GM19372 (cell line): ENCODE measurements at regions not wholly inside any gene's neighbourhood (a gene's known extent, or its start where the extent isn't known, plus 50 kb on each side); places are given as distances from the start of the nearest gene placed in this dataset.
"Not testable (repeated sequence)": the region's sequence is repeated elsewhere in the genome, so short reads cannot be mapped to it uniquely, and the experiment has no call there.

Experiments
- ATAC-seq: cut with Tn5 transposase; IDR thresholded peaks from one replicate; pipeline ENCODE4 v1.9.1; 2021; ENCODE audit warnings: mild to moderate bottlenecking, low read depth, moderate library complexity; ENCODE audit not compliant: unreplicated experiment

DNA sequence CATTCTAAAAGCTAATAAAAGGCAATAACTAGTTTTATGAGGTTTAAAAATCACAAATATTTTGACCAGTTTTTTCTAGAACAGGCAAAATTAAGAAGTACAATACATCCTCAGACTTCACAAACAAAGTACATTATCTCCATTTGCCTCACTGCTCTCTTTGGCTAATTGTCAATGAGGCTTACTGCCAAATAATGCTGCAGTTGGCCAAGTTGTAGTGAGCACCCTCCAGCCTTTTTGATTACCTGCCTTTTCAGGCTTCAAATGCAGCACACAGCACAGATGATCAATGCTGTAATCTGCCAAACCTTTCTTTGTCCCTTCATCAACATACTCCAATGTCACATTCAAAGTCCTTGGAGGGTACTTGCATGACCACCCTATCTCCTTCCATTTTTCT lies 605.2 kb downstream of the KLHL13 start:
- ATAC-seq, result no peak

DNA sequence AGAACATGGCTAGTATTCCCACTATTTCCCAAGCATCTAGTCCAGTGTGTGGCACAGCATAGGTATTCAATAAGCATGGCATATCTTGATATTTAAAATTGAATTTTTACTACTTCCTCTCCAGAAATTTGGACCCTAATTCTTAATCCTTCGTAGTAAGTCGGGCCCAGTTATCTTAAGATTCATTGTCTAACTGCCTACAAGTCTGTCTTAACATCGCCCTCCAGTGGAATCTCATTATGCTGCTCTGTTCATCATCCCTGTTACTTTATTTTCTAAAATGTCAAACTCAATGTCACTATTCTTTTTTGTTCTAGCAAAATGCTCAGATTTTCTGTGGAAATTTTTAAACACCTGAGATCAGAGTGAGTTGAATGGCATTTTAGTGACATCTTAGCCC lies 606.2 kb downstream of the KLHL13 start:
- no peak for ATAC-seq

DNA sequence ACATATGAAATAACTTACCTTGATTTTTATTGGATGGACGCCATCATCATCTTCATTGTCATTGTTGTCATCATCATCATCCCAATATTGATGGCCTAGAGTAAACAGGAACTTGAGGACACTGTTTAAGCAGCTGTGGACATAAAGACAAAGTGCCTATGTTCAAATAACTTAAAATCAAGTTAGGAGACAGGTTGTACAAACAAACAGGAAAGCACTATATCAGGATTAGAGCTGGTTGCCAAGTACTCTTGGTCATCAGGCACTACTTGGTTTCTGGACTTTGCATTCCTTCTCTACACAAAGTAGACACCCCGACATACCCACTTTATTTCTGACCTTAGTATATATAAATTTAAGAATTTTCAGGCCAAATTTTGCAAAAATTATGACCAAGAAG lies 608.6 kb downstream of the KLHL13 start:
- ATAC-seq, result no peak

DNA sequence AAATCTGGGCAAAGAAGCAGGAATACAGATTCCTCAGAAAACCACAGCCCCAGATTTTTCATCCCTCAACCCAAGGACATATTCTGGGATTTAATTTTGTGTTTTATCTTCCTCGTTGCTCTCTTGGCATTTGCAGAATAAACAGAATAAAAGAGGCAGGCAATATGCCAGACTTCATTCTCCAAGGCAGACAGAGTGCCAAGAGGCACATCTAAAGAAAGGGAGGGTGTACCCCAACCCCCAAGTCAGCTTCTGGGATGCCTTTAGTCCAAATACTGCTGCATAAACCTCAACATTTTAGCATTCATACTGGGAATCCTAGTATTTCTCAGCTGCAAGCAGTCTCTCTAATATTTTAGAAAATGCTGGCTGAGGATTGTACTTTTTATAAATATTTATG lies 629.2 kb downstream of the KLHL13 start:
- ATAC-seq, result no peak

DNA sequence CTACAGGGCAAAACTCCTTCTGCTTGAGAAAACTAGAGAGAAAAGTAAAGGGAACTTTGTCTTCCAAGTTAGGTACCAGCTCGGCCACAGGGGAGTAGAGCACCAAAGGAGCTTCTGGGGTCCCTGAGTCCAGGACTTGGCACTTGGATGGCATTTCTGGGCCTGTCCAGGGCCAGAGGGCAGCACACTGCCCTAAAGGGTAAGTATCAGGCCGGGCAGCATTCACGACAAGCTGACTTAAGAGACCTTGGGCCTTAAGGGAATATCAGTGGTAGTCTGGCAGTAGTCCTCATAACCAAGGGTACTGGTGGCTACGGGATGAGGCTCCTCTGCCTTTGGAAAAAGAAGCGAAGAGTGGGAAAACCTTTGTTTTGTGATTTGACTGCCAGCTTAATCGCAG lies 632.7 kb downstream of the KLHL13 start:
- no peak for ATAC-seq

DNA sequence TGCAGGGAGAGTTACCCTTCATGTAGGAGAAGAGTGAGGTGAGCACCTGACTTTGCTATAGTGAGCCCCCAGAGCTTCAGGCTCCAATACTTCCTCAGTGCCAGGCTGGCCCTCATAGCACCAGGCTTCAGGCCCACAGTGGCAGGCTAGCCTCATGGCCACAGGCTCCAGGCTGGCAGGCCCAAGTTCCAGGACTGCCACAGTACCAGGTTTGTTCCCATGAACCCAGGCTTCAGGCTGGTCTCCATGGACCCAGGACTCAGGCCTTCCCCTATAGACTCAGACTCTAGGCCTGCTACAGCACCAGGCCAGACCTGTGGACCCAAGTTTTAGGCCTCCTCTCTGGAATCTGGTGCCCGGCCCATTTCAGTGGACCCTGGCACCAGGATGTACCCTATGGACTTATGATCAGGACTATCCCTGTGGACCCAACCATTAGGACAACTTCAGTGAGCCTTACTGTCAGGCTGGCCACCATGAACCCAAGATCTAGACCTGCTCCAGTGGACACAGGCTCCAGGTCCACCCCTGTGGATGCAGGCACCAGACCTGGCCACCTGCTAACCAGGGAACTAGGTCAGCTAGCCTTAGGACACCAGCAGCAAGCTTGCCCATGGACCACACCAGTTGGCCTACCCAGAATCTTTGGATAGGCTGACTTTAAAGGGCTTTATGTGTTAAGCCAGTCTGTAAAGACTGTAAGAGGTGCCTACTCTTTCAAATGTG lies 658.2 kb downstream of the KLHL13 start:
- no peak for ATAC-seq

DNA sequence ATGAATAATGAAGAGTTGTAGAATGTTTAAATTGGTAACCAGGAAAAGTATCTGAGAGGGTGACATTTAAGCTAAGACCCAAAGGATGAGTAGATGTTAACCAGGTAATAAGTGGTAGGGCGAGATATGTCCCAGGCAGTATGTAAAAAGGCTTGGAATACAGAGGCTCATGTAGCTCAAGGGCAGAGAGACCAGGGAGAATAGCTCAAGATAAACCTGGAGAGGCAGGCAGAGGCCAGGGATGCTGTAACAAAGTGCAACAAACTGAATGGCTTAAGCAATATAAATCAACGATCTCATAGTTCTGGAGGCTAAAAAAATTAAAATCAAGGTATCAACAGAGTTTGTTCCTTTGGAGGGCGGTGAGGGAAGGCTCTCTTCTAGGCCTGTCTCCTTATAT lies 660.8 kb downstream of the KLHL13 start:
- no peak for ATAC-seq

DNA sequence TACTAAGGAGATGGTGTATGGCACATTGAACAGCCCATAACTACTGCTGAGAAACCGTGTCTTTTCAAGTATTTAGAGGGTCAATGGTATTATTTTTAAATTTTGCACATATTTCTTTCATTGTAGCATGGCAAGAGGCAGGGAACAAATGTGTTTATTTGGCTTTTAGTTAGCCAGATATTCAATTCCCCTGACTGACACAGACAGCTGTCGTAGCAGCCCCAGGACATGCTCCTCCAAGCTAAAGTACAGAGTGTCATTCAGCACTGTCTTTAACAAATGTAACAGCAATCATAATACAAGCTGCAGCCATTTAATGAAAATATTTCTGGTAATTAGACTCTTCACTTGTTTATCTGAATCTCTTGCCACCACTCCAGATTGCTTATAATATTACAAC lies 687.1 kb downstream of the KLHL13 start:
- no peak for ATAC-seq

DNA sequence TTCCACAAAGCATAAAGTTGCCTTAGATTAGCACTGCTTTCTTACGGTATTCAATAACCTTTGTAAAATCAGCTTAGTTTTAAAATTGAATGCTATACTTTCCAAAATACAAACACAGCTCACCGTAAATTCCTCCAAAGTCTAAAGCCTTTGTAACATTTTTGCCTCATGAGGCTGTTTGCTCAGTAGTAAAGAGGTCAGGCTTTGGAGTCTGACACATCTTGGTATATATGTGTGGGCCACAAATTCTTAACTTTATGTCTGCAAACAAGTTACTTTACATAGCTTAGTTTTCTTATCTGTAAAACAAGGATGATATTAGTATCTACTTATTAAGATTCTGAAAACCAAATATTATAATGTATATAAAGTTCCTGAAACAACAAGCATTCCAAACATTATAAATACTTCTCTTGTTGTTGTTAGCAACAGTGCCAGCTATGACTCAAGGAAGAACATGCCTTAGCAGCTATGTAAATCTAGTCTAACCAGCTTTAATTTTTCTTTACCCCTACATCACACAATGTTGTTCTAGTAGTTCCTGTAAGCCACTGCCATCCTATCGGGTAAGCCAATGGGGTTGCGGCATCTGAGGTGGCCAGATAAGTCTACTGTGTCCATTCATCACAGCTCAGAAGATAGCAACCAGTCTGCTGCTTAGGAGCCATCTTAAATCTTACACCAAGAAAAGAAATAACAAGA lies 709.0 kb downstream of the KLHL13 start:
- no peak for ATAC-seq

DNA sequence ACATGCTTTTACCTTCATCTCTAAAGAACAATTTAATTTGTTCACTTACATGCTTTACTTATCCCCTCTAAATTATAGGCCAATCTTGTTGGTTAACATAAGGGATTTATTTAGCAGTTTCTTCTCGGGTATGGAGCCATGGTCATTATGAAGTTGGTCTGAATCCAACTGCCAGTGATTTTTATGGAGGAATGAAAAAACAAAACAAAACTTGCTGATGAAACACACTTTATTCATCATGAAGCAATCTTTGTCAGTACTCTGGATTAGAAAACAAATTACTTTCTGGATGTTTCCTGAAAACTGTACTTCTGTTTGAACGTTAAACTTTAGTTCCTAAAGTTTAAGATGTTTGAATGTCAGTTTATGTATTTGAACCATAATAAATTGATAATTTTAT lies 715.8 kb downstream of the KLHL13 start:
- no peak for ATAC-seq

DNA sequence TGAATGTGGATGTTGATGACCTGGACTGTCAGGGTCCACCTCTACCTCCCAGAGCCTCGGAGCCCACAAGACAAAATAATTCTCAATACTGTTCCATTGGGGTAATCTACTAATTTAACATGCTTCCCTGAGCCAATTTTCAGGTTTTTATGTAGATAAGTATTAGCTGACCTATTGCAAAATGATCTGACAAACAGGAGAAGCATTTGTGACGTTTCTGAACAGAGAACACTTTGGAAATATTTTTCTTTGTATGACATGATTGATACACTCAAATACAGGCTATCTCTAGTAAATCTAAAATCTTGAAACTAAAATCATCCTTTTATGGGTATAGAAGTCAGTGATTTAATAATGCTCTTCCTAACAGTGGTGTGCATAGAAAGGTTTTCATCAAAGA lies 716.6 kb downstream of the KLHL13 start:
- no peak for ATAC-seq

DNA sequence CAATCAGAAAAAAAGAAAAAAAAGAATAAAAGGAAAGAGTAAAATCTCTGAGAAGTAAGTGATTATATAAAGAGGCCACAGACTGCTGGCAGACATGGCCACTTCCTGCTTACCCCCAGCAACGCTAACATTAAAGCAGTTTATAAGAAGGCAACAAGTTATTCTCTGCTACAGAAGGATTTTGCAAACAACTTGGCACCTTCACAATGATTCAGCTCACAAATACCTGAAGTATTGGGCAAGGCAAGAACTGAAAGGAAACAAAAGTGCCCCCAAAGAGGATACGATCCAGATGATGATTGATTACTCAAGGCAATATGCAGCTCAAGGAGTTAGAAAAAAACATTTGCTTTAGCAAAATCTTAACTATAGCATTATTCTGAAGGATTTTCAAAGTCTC lies 718.8 kb downstream of the KLHL13 start:
- no peak for ATAC-seq

DNA sequence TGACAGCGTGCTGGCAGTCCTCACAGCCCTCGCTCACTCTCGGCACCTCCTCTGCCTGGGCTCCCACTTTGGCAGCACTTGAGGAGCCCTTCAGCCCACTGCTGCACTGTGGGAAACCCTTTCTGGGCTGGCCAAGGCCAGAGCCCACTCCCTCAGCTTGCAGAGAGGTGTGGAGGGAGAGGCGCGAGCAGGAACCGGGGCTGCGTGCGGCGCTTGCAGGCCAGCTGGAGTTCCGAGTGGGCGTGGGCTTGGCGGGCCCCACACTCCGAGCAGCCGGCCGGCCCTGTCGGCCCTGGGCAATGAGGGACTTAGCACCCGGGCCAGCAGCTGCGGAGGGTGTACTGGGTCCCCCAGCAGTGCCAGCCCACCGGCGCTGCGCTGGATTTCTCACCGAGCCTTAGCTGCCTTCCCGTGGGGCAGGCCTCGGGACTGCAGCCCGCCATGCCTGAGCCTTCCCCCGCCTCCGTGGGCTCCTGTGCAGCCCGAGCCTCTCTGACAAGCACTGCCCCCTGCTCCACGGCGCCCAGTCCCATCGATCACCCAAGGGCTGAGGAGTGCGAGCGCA lies 722.0 kb downstream of the KLHL13 start:
- not testable (repeated sequence) for ATAC-seq

DNA sequence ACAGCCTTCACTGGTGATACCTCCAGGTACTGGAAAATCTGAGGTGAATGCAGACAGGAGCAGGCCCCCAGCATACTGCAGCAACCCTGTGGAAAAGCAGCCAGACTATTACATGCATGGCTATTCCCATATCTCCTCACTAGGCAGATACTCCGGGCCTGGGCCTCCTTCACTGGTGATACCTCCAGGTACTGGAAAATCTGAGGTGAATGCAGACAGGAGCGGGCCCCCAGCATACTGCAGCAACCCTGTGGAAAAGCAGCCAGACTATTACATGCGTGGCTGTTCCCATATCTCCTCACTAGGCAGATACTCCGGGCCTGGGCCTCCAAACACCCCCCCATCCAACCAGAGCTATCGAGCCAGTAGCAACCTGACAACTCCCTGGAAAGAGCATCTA lies 724.2 kb downstream of the KLHL13 start:
- ATAC-seq, result not testable (repeated sequence)

DNA sequence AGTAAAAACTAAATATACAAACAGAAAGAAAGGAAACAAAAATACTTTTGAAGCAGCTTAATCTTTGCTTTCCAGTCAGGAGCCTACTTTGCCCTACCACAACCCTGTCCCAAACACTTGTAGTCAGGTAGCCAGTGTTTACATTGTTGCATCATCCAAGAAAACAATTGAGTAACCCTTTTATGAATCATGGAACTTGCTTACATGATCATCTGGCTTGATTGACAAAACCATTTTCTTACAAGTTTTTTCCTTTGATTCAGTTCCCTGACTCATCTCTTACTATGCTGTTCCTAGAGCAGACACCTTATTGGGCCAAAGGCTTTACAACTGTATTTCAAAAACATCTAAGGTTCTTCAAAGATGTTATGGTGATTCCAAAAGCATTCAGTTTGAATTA lies 740.1 kb downstream of the KLHL13 start:
- ATAC-seq, result no peak

DNA sequence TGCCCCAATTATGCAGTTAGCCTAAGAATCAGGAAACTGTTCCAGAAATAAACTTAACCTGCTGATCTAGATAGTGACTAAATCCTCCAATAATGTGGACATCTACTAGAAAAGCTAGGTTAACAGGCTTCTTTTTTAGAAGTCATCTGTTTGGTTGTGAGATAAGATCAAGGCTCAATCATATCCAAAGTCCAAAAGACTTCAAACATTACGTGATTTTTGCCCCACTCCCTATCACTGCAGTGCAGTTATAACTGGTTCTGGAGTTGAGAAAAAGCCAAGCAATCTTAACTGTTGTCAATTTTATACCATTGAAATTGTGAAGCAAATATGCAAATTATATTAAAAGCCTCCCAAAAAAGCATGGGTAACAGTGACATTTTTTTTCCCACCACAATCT lies 781.4 kb downstream of the KLHL13 start:
- ATAC-seq, result no peak

DNA sequence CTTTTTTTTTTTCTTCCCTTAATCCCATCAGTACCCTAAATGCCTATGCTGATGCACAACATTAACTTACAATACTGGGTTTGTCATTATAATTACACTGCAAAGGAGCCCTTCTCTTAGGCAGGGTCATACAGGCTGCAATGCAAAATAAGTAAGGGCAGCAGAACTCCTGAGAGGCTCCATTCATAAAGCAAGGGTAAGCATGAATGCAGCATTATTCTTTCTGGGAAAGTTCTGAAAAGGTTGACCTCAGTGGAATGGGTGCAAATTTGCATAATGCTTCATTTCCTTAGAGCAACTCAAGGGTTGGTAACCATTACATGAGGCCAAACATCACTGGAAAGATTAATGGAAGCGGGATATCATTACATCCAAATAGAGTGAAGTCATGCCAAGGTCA lies 789.2 kb downstream of the KLHL13 start:
- no peak for ATAC-seq

DNA sequence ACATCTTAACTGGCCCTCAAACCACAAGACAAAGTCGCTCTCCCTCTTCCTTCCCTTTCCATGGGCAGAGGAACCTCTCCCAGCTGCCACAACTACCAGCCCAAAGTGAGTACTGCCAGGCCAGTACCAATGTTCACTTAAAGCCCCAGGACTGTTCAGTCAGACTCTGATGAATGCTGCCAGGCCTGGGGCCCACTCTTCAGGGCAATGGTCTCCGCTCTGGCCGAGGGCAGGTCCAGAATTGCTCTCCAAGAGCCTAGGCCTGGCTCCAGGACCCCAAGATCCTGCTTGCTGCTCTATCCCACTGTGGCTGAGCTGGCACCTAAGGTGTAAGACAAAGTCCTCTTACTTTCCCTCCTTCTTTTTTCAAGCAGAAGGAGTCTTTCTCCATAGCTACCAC lies 790.9 kb downstream of the KLHL13 start:
- ATAC-seq, result no peak

DNA sequence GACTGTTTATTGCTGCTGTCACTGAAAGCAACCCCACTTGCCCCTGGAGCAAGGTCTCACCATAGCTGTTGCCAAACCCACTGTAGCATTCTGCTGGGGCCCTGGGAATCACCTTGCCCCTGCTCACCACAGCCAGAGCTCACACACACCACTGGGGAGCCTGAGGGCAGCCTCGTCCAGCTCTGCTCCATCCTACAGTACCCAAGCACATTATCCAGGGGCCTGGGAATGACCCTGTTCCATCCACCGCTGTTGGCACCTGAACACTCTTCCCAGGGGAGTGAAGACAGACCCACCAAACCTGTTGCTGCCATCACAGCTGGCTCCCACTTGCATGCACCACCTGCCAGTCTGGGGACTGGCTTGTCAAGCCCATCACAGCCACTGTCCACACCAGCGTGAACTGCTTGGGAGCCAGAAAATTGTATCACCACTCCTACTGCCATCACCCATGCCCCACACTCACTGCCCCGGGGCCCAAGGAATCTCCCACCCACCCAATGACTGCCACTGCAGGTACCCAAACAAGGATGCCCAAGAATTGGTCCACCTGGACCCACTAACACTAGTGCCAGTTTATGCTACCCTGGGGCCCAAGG lies 811.3 kb downstream of the KLHL13 start:
- no peak for ATAC-seq

DNA sequence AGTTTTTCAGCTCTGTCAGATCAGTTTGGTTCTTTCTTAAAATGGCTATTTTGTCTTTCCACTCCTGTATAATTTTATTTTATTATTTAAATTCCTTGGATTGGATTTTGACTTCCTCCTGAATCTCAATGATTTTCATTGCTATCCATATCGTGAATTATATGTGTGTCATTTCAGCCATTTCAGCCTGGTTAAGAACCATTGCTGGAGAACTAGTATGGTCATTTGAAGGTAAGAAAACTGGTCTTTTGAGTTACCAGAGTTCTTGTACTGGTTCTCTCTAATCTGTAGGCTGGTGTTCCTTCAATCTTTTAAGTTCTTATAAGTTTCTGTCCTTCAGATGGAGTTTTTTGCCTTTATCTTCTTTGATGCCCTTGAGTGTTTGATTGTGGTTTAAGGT lies 815.5 kb downstream of the KLHL13 start:
- no peak for ATAC-seq

DNA sequence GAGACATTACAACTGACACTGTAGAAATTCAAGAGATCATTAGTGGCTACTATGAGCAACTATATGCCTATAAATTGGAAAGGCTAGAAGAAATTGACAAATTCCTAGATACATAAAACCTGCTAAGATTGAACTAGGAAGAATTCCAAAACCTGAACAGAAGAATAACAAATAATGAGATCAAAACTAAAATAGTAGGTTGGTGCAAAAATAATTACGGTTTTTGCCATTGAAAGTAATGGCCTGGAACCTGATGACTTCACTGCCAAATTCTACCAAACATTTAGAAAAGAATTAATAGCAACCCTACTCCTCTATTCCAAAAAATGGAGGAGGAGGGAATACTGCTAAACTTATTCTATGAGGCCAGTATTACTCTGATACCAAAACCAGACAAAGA lies 824.9 kb downstream of the KLHL13 start:
- no peak for ATAC-seq

DNA sequence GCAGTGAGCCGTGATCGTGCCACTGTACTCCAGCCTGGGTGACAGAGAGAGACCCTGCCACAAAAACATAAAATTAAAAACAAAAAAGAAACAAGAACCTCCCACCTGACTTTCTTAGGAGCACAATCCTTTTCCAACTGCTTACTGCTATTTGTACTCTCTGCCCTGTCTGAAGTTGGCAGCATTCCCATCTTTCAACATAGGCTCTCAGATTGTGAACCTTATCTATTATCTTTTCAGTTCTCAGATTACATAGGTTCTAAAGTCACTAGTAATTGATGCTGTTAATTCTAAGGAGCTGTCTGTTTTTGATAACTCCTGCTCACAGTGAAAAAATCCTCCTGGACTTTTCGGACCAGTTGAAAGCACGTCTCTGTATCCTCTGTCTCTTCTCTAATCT lies 812.2 kb upstream of the CT83 start:
- no peak for ATAC-seq
